Right lobe of liver (tissue), 4 donors: ENCODE measurements at regions not wholly inside any gene's neighbourhood (a gene's known extent, or its start where the extent isn't known, plus 50 kb on each side); places are given as distances from the start of the nearest gene placed in this dataset.

Experiments
- CTCF ChIP-seq, 4 donors: fragments of 200-600 bp in 3 of 4; fragments of 450-650 bp in 1 of 4; IDR thresholded peaks; one replicate each; pipeline versions ENCODE4 v1.5.1 to v1.8.0; 2016 to 2022; ENCODE audit warnings: antibody characterized with exemption in 4 of 4, mild to moderate bottlenecking in 2 of 4
- POLR2A ChIP-seq: fragments of 450-650 bp; IDR thresholded peaks from one replicate; pipeline ENCODE4 v1.6.1; 2017; ENCODE audit warnings: antibody characterized with exemption, mild to moderate bottlenecking
- donor health status: DM: no; HTN: no; CAD: no.
- donor health status: DM: no; HTN: no; CAD: no.
- donor health status: DM: no; HTN: yes; CAD: no.

GRCh38 chr13:69633044-69633443 lies 474.6 kb upstream of the ATXN8OS start:
- TF ChIP-seq CTCF (IDR thresholded peaks at IDR 0.05) (no peak), POLR2A (no peak)
